Panc1 (cell line): ENCODE measurements at regions not wholly inside any gene's neighbourhood (a gene's known extent, or its start where the extent isn't known, plus 50 kb on each side); places are given as distances from the start of the nearest gene placed in this dataset.

Experiments used
- ATAC-seq: fragments of 200-7000 bp; cut with Tn5 transposase; 2 replicates; pipeline ENCODE4 v1.9.1; 2020; ENCODE audit warnings: mild to moderate bottlenecking, moderate library complexity
- BruUV-seq: library from RNA; stranded (reverse); fragments of 400-500 nt; replicated peaks from 2 replicates; lab custom pipeline; 2021; lab: Mats Ljungman, UMichigan
- CTCF ChIA-PET: fragments of 300-600 bp; sonication (Branson Sonifier 250); formaldehyde crosslinking; loops from one replicate; lab custom pipeline; 2022; ENCODE audit warnings: antibody characterized with exemption; lab: Charles Lee
- POLR2A ChIA-PET: fragments of 300-600 bp; sonication (Branson Sonifier 250); formaldehyde crosslinking; loops from one replicate; lab custom pipeline; 2022; ENCODE audit warnings: antibody characterized with exemption; lab: Charles Lee
- DNase-seq: peaks from one replicate; pipeline ENCODE4 v3.0.0-alpha.2; 2010; ENCODE audit warnings: low read depth, low spot score
- H3K27ac ChIP-seq: 2 replicates; pipeline ENCODE4 v1.5.1; 2011; ENCODE audit warnings: mild to moderate bottlenecking, low read length, inconsistent platforms
- H3K27me3 ChIP-seq: fragments of 200-500 bp; sonication (Bioruptor generic); 2 replicates; pipeline ENCODE4 v1.6.0; 2014; ENCODE audit warnings: low read length, inconsistent platforms; ENCODE audit not compliant: control insufficient read depth, insufficient read depth
- H3K36me3 ChIP-seq: fragments of 200-500 bp; sonication (Bioruptor generic); 2 replicates; pipeline ENCODE4 v1.5.1; 2014; ENCODE audit warnings: inconsistent platforms, mild to moderate bottlenecking, low read length, moderate library complexity; ENCODE audit not compliant: control insufficient read depth, insufficient read depth
- H3K4me1 ChIP-seq: 2 replicates; pipeline ENCODE4 v1.5.1; 2011; ENCODE audit warnings: inconsistent platforms, mild to moderate bottlenecking, low read length, moderate library complexity; ENCODE audit not compliant: control insufficient read depth, insufficient read depth
- H3K4me3 ChIP-seq, 2 experiments: 2 replicates each; pipeline ENCODE4 v1.5.1; 2011 to 2012; ENCODE audit warnings: low read depth in 2 of 2, low read length in 2 of 2, mild to moderate bottlenecking in 2 of 2, inconsistent platforms in 1 of 2, moderate library complexity in 1 of 2
- H3K9me3 ChIP-seq: fragments of 200-500 bp; sonication (Bioruptor generic); 2 replicates; pipeline ENCODE4 v1.5.1; 2014; ENCODE audit warnings: low read depth, mild to moderate bottlenecking, inconsistent platforms, low read length, moderate library complexity; ENCODE audit not compliant: control insufficient read depth, insufficient read depth
- CTCF ChIP-seq: fragments of 450-650 bp; IDR thresholded peaks from 2 replicates; pipeline ENCODE4 v1.5.1; 2017; ENCODE audit warnings: mild to moderate bottlenecking
- POLR2AphosphoS5 ChIP-seq: IDR thresholded peaks from 2 replicates; pipeline ENCODE4 v1.6.1; 2012; ENCODE audit warnings: mild to moderate bottlenecking, low read depth, low read length, moderate library complexity
- REST ChIP-seq, 2 experiments: IDR thresholded peaks; 2 replicates each; pipeline ENCODE4 v1.6.1; 2011 to 2012; ENCODE audit warnings: low read depth in 2 of 2, control low read depth in 1 of 2, low read length in 1 of 2, mild to moderate bottlenecking in 1 of 2, moderate library complexity in 1 of 2; ENCODE audit not compliant: insufficient read depth in 1 of 2
- SIN3A ChIP-seq: IDR thresholded peaks from 2 replicates; pipeline ENCODE4 v1.6.1; 2012; ENCODE audit warnings: low read depth, mild to moderate bottlenecking, low read length, moderate library complexity, borderline replicate concordance; ENCODE audit not compliant: insufficient read depth
- TCF7L2 ChIP-seq: IDR thresholded peaks from 2 replicates; pipeline ENCODE4 v1.6.1; 2011; ENCODE audit warnings: mild to moderate bottlenecking, low read depth, low read length, inconsistent platforms
- in situ Hi-C: cut with HindIII; loops from 2 replicates; pipeline ENCODE4 v1.10.0; 2016; ENCODE audit warnings: low sequenced_read_pairs, low pct_unique_long_range_greater_than_20kb
- intact Hi-C: fragments of 100-400 bp; cut with micrococcal nuclease; formaldehyde crosslinking; loops from one replicate; pipeline ENCODE4 v1.10.0; 2022; ENCODE audit not compliant: unreplicated experiment

- ChIA-PET CTCF (no interaction called here), POLR2A (no interaction called here)
- TF ChIP-seq TCF7L2 (no peak), REST (IDR thresholded peaks at IDR 0.05; ENCODE audit: insufficient read depth in 1 of 2, low read depth in 2 of 2, low read length in 1 of 2) (no peak), SIN3A (no peak), CTCF (no peak), POLR2AphosphoS5 (no peak)
- intact Hi-C loops (no loop called here), in situ Hi-C loops (no loop called here)
- no TSS peak for BruUV-seq
- Histone ChIP-seq H3K4me1 (no peaks in the 10 kb centered on the region), H3K27me3 (no peaks in the 10 kb centered on the region), H3K36me3 (no peaks in the 10 kb centered on the region), H3K9me3 (no peaks in the 10 kb centered on the region), H3K27ac (no peak overlapping the region), H3K4me3 (no peak overlapping the region)
- DNase-seq (no peak), ATAC-seq (no peak)
Measured at GRCh38 chr1:216907100-216907499, 183.9 kb upstream of the ESRRG start.

GRCh38 chr1:216905781-216906180 is 182.6 kb upstream of the ESRRG start:
- H3K27ac ChIP-seq: no peak overlapping the region
- no peak overlapping the region for H3K4me3 ChIP-seq
- in situ Hi-C loops: no loop called here
- no peaks in the 10 kb centered on the region for H3K4me1 ChIP-seq
- DNase-seq (no peak), ATAC-seq (no peak)
- CTCF ChIA-PET: no interaction called here
- intact Hi-C loops: no loop called here
- H3K9me3 ChIP-seq: no peaks in the 10 kb centered on the region
- TF ChIP-seq REST (IDR thresholded peaks at IDR 0.05; ENCODE audit: insufficient read depth in 1 of 2, low read depth in 2 of 2, low read length in 1 of 2): no peak
- no peak for TF ChIP-seq TCF7L2
- no peak for TF ChIP-seq POLR2AphosphoS5
- no peak for TF ChIP-seq CTCF
- no peak for TF ChIP-seq SIN3A
- no peaks in the 10 kb centered on the region for H3K36me3 ChIP-seq
- H3K27me3 ChIP-seq: no peaks in the 10 kb centered on the region
- POLR2A ChIA-PET: no interaction called here
- no TSS peak for BruUV-seq
